Breast epithelium (tissue), 3 donors: ENCODE measurements at regions not wholly inside any gene's neighbourhood (a gene's known extent, or its start where the extent isn't known, plus 50 kb on each side); places are given as distances from the start of the nearest gene placed in this dataset.

Source experiments
- POLR2A ChIP-seq: fragments of 450-650 bp; IDR thresholded peaks from one replicate; pipeline ENCODE4 v1.6.1; 2016; ENCODE audit warnings: antibody characterized with exemption, mild to moderate bottlenecking, moderate library complexity
- POLR2AphosphoS5 ChIP-seq, 3 donors: sonication (generic); formaldehyde crosslinking; IDR thresholded peaks; one replicate each; pipeline ENCODE4 v1.6.1; 2017; ENCODE audit warnings: antibody characterized with exemption in 3 of 3
- TF ChIP-seq, protein P1 (sequence below), 3 donors: fragments of 450-650 bp; IDR thresholded peaks; one replicate each; pipeline ENCODE4 v1.5.1; 2016 to 2017; ENCODE audit warnings: antibody characterized with exemption in 3 of 3, mild to moderate bottlenecking in 3 of 3, moderate library complexity in 3 of 3

- TF ChIP-seq POLR2A (no peak), POLR2AphosphoS5 (IDR thresholded peaks at IDR 0.05) (no peak)
- TF ChIP-seq, protein P1, sequence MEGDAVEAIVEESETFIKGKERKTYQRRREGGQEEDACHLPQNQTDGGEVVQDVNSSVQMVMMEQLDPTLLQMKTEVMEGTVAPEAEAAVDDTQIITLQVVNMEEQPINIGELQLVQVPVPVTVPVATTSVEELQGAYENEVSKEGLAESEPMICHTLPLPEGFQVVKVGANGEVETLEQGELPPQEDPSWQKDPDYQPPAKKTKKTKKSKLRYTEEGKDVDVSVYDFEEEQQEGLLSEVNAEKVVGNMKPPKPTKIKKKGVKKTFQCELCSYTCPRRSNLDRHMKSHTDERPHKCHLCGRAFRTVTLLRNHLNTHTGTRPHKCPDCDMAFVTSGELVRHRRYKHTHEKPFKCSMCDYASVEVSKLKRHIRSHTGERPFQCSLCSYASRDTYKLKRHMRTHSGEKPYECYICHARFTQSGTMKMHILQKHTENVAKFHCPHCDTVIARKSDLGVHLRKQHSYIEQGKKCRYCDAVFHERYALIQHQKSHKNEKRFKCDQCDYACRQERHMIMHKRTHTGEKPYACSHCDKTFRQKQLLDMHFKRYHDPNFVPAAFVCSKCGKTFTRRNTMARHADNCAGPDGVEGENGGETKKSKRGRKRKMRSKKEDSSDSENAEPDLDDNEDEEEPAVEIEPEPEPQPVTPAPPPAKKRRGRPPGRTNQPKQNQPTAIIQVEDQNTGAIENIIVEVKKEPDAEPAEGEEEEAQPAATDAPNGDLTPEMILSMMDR (IDR thresholded peaks at IDR 0.05): no peak
Observed at GRCh38 chr13:33686772-33687480, 131.0 kb upstream of the RFC3 start.
